ENCODE measurements at regions not wholly inside any gene's neighbourhood (a gene's known extent, or its start where the extent isn't known, plus 50 kb on each side); places are given as distances from the start of the nearest gene placed in this dataset.
"Not testable (repeated sequence)": the region's sequence is repeated elsewhere in the genome, so short reads cannot be mapped to it uniquely, and the experiment has no call there.

- no peak for DNase-seq
- in situ Hi-C loops (cut with HindIII; ENCODE audit: low pct_ligation_motif_present, low pct_unique_long_range_greater_than_20kb, low sequenced_read_pairs), result no loop called here
These were observed 1638.1 kb upstream of the SEL1L start for GRCh38 chr14:83171761-83172160.

- in situ Hi-C loops (cut with HindIII; ENCODE audit: low pct_ligation_motif_present, low pct_unique_long_range_greater_than_20kb, low sequenced_read_pairs), result no loop called here
- DNase-seq, result no peak
These were observed 1638.7 kb upstream of the SEL1L start for GRCh38 chr14:83172363-83172762.

- DNase-seq, result no peak
- in situ Hi-C loops (cut with HindIII; ENCODE audit: low pct_ligation_motif_present, low pct_unique_long_range_greater_than_20kb, low sequenced_read_pairs), result no loop called here
These were observed 1640.0 kb upstream of the SEL1L start for GRCh38 chr14:83173687-83174086.

- DNase-seq, result no peak
- in situ Hi-C loops (cut with HindIII; ENCODE audit: low pct_ligation_motif_present, low pct_unique_long_range_greater_than_20kb, low sequenced_read_pairs), result no loop called here
These were observed 1650.9 kb upstream of the SEL1L start for GRCh38 chr14:83184531-83184930.

GRCh38 chr14:83188311-83188710, 1654.7 kb upstream of the SEL1L start:
- in situ Hi-C loops (cut with HindIII; ENCODE audit: low pct_ligation_motif_present, low pct_unique_long_range_greater_than_20kb, low sequenced_read_pairs); DNase-seq: not testable (repeated sequence)

GRCh38 chr14:83196236-83196635, 1662.6 kb upstream of the SEL1L start:
- no peak for DNase-seq
- in situ Hi-C loops (cut with HindIII; ENCODE audit: low pct_ligation_motif_present, low pct_unique_long_range_greater_than_20kb, low sequenced_read_pairs), result no loop called here

GRCh38 chr14:83197271-83197670, 1663.6 kb upstream of the SEL1L start:
- DNase-seq, result no peak
- in situ Hi-C loops (cut with HindIII; ENCODE audit: low pct_ligation_motif_present, low pct_unique_long_range_greater_than_20kb, low sequenced_read_pairs), result no loop called here

GRCh38 chr14:83207550-83207949, 1673.9 kb upstream of the SEL1L start:
- in situ Hi-C loops (cut with HindIII; ENCODE audit: low pct_ligation_motif_present, low pct_unique_long_range_greater_than_20kb, low sequenced_read_pairs), result no loop called here
- DNase-seq, result no peak

- in situ Hi-C loops (cut with HindIII; ENCODE audit: low pct_ligation_motif_present, low pct_unique_long_range_greater_than_20kb, low sequenced_read_pairs), result no loop called here
- DNase-seq, result no peak
These were observed 1674.7 kb upstream of the SEL1L start for GRCh38 chr14:83208341-83208740.

- in situ Hi-C loops (cut with HindIII; ENCODE audit: low pct_ligation_motif_present, low pct_unique_long_range_greater_than_20kb, low sequenced_read_pairs), result no loop called here
- DNase-seq, result no peak
These were observed 1683.8 kb upstream of the SEL1L start for GRCh38 chr14:83217492-83217891.

- in situ Hi-C loops (cut with HindIII; ENCODE audit: low pct_ligation_motif_present, low pct_unique_long_range_greater_than_20kb, low sequenced_read_pairs), result no loop called here
- DNase-seq, result no peak
These were observed 1714.4 kb upstream of the SEL1L start for GRCh38 chr14:83247924-83248639.

- DNase-seq, result no peak
- in situ Hi-C loops (cut with HindIII; ENCODE audit: low pct_ligation_motif_present, low pct_unique_long_range_greater_than_20kb, low sequenced_read_pairs), result no loop called here
These were observed 1717.7 kb upstream of the SEL1L start for GRCh38 chr14:83251402-83251801.

GRCh38 chr14:83253870-83254269, 1720.2 kb upstream of the SEL1L start:
- DNase-seq, result no peak
- in situ Hi-C loops (cut with HindIII; ENCODE audit: low pct_ligation_motif_present, low pct_unique_long_range_greater_than_20kb, low sequenced_read_pairs), result no loop called here

GRCh38 chr14:83255015-83255726, 1721.5 kb upstream of the SEL1L start:
- no peak for DNase-seq
- in situ Hi-C loops (cut with HindIII; ENCODE audit: low pct_ligation_motif_present, low pct_unique_long_range_greater_than_20kb, low sequenced_read_pairs), result no loop called here

GRCh38 chr14:83255727-83256090, 1722.1 kb upstream of the SEL1L start:
- no peak for DNase-seq
- in situ Hi-C loops (cut with HindIII; ENCODE audit: low pct_ligation_motif_present, low pct_unique_long_range_greater_than_20kb, low sequenced_read_pairs), result no loop called here

- in situ Hi-C loops (cut with HindIII; ENCODE audit: low pct_ligation_motif_present, low pct_unique_long_range_greater_than_20kb, low sequenced_read_pairs), result no loop called here
- DNase-seq, result no peak
These were observed 1724.1 kb upstream of the SEL1L start for GRCh38 chr14:83257466-83258439.

- no peak for DNase-seq
- in situ Hi-C loops (cut with HindIII; ENCODE audit: low pct_ligation_motif_present, low pct_unique_long_range_greater_than_20kb, low sequenced_read_pairs), result no loop called here
These were observed 1727.1 kb upstream of the SEL1L start for GRCh38 chr14:83260751-83261150.

GRCh38 chr14:83269583-83269982, 1735.9 kb upstream of the SEL1L start:
- in situ Hi-C loops (cut with HindIII; ENCODE audit: low pct_ligation_motif_present, low pct_unique_long_range_greater_than_20kb, low sequenced_read_pairs), result no loop called here
- no peak for DNase-seq

- no peak for DNase-seq
- in situ Hi-C loops (cut with HindIII; ENCODE audit: low pct_ligation_motif_present, low pct_unique_long_range_greater_than_20kb, low sequenced_read_pairs), result no loop called here
These were observed 1738.0 kb upstream of the SEL1L start for GRCh38 chr14:83271663-83272062.
